ENCODE measurements at regions not wholly inside any gene's neighbourhood (a gene's known extent, or its start where the extent isn't known, plus 50 kb on each side); places are given as distances from the start of the nearest gene placed in this dataset.

DNA sequence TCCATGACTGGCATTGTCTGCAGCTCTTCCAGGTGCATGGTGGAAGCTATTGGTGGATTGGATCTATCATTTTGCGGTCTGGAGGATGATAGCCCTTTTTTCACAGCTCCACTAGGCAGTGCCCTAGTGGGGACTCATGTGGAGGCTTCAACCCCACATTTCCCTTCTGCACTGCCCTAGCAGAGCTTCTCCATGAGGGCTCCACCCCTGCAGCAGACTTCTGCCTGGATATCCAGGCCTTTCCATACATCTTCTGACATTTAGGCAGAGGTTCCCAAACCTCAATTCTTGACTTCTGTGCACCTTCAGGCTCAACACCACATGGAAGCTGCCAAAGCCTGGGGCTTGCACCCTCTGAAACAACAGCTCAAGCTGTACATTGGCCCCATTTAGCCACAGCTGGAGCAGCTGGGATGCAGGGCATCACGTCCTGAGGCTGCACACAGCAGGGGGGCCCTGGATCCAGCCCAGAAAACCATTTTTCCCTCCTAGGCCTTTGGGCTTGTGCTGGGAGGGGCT lies 800.2 kb upstream of the MIR17HG start:
- TF ChIP-seq POLR2A (IDR thresholded peaks at IDR 0.05; ENCODE audit: low read length) (no peak), GATA1 (IDR thresholded peaks at IDR 0.05; ENCODE audit: low read depth, low read length) (no peak)

All from erythroblast (primary cell).